WTC11 (cell line): ENCODE measurements at regions not wholly inside any gene's neighbourhood (a gene's known extent, or its start where the extent isn't known, plus 50 kb on each side); places are given as distances from the start of the nearest gene placed in this dataset.

ENCODE experiments used
- ATAC-seq: fragments of 200-7000 bp; cut with Tn5 transposase; 2 replicates; pipeline ENCODE4 v1.10.0; 2021; ENCODE audit warnings: mild to moderate bottlenecking, moderate library complexity
- CTCF ChIA-PET: fragments of 300-600 bp; sonication (Branson Sonifier 250); formaldehyde crosslinking; loops from one replicate; lab custom pipeline; 2021; ENCODE audit warnings: antibody characterized with exemption; lab: Charles Lee
- POLR2A ChIA-PET: fragments of 350-600 bp; sonication (Branson Sonifier 250); formaldehyde crosslinking; loops from one replicate; lab custom pipeline; 2021; ENCODE audit warnings: antibody characterized with exemption; lab: Charles Lee
- DNase-seq: peaks from one replicate; pipeline ENCODE4 v3.0.0; 2021; ENCODE audit warnings: low spot score
- H3K27ac Mint-ChIP-seq: 2 replicates; pipeline ENCODE4 v1.8.0; 2021; ENCODE audit warnings: mixed read lengths
- H3K27me3 Mint-ChIP-seq: 2 replicates; pipeline ENCODE4 v1.8.0; 2021; ENCODE audit warnings: low read depth, mild to moderate bottlenecking, moderate library complexity, mixed read lengths
- H3K36me3 Mint-ChIP-seq: 2 replicates; pipeline ENCODE4 v1.8.0; 2021; ENCODE audit warnings: mixed read lengths
- H3K4me1 Mint-ChIP-seq: 2 replicates; pipeline ENCODE4 v1.8.0; 2022; ENCODE audit warnings: mixed read lengths
- H3K4me3 Mint-ChIP-seq: 2 replicates; pipeline ENCODE4 v1.8.0; 2021; ENCODE audit warnings: mild to moderate bottlenecking, moderate library complexity, mixed read lengths
- H3K9me3 Mint-ChIP-seq: 2 replicates; pipeline ENCODE4 v1.8.0; 2021; ENCODE audit warnings: mixed read lengths
- CREM ChIP-seq: sonication (generic); formaldehyde crosslinking; IDR thresholded peaks from 2 replicates; pipeline ENCODE4 v1.8.1; 2022; ENCODE audit warnings: mild to moderate bottlenecking, missing genetic modification reagents, moderate library complexity
- E2F4 ChIP-seq: sonication (generic); formaldehyde crosslinking; IDR thresholded peaks from 2 replicates; pipeline ENCODE4 v1.8.1; 2022; ENCODE audit warnings: low read depth, mild to moderate bottlenecking, moderate library complexity, missing genetic modification reagents, borderline replicate concordance
- GRHL2 ChIP-seq: fragments of 250-450 bp; sonication (Bioruptor Pico); IDR thresholded peaks from 2 replicates; pipeline ENCODE4 v1.8.0; 2022; ENCODE audit warnings: mild to moderate bottlenecking, moderate library complexity; ENCODE audit not compliant: insufficient replicate concordance, severe bottlenecking
- HMGA2 ChIP-seq: fragments of 250-450 bp; sonication (Bioruptor Pico); IDR thresholded peaks from 2 replicates; pipeline ENCODE4 v1.4.0; 2021; ENCODE audit warnings: mild to moderate bottlenecking, moderate library complexity
- JAZF1 ChIP-seq: fragments of 250-450 bp; sonication (Bioruptor Pico); IDR thresholded peaks from 2 replicates; pipeline ENCODE4 v1.9.0; 2021; ENCODE audit warnings: moderate library complexity, mild to moderate bottlenecking, inconsistent platforms
- JUN ChIP-seq: sonication (generic); formaldehyde crosslinking; IDR thresholded peaks from 2 replicates; pipeline ENCODE4 v1.8.0; 2023; ENCODE audit warnings: mild to moderate bottlenecking, missing genetic modification reagents
- KAT7 ChIP-seq: sonication (generic); formaldehyde crosslinking; IDR thresholded peaks from 2 replicates; pipeline ENCODE4 v1.8.1; 2023; ENCODE audit warnings: missing genetic modification reagents, mild to moderate bottlenecking, borderline replicate concordance
- NFE2L1 ChIP-seq: sonication (generic); formaldehyde crosslinking; IDR thresholded peaks from 2 replicates; pipeline ENCODE4 v1.8.1; 2023; ENCODE audit warnings: missing genetic modification reagents
- NFYB ChIP-seq: sonication (generic); formaldehyde crosslinking; conservative IDR thresholded peaks from 2 replicates; pipeline ENCODE4 v1.8.0; 2022; ENCODE audit warnings: low read depth, missing genetic modification reagents
- PRRX2 ChIP-seq: fragments of 250-450 bp; sonication (Bioruptor Pico); IDR thresholded peaks from 2 replicates; pipeline ENCODE4 v1.8.0; 2021; ENCODE audit warnings: mild to moderate bottlenecking
- SMAD4 ChIP-seq: sonication (generic); formaldehyde crosslinking; IDR thresholded peaks from 2 replicates; pipeline ENCODE4 v1.8.0; 2022; ENCODE audit warnings: mild to moderate bottlenecking, missing genetic modification reagents
- ZNF232 ChIP-seq: sonication (generic); formaldehyde crosslinking; IDR thresholded peaks from 2 replicates; pipeline ENCODE4 v1.8.0; 2022; ENCODE audit warnings: mild to moderate bottlenecking, missing genetic modification reagents
- ZNF671 ChIP-seq: fragments of 250-450 bp; sonication (Bioruptor Pico); IDR thresholded peaks from 2 replicates; pipeline ENCODE4 v1.8.0; 2021; ENCODE audit warnings: mild to moderate bottlenecking
- TF ChIP-seq, protein P1 (sequence below): fragments of 250-450 bp; sonication (Bioruptor Pico); IDR thresholded peaks from 2 replicates; pipeline ENCODE4 v1.9.0; 2021; ENCODE audit warnings: mild to moderate bottlenecking
- TF ChIP-seq, protein P2 (sequence below): fragments of 250-450 bp; sonication (Bioruptor Pico); IDR thresholded peaks from 2 replicates; pipeline ENCODE4 v1.8.0; 2021; ENCODE audit warnings: mild to moderate bottlenecking
- TF ChIP-seq, protein P3 (sequence below): sonication (generic); formaldehyde crosslinking; IDR thresholded peaks from 2 replicates; pipeline ENCODE4 v1.8.1; 2022; ENCODE audit warnings: missing genetic modification reagents, borderline replicate concordance
- TF ChIP-seq, protein P4 (sequence below): sonication (generic); formaldehyde crosslinking; IDR thresholded peaks from 2 replicates; pipeline ENCODE4 v1.8.1; 2022; ENCODE audit warnings: low read depth, missing genetic modification reagents, borderline replicate concordance
- TF ChIP-seq, protein P5 (sequence below): sonication (generic); formaldehyde crosslinking; conservative IDR thresholded peaks from 2 replicates; pipeline ENCODE4 v1.8.1; 2022; ENCODE audit warnings: mild to moderate bottlenecking, missing genetic modification reagents
- TF ChIP-seq, protein P6 (sequence below): sonication (generic); formaldehyde crosslinking; IDR thresholded peaks from 2 replicates; pipeline ENCODE4 v1.8.0; 2022; ENCODE audit warnings: mild to moderate bottlenecking, missing genetic modification reagents
- TF ChIP-seq, protein P7 (sequence below): fragments of 250-450 bp; sonication (Bioruptor Pico); IDR thresholded peaks from 2 replicates; pipeline ENCODE4 v2.1.2; 2022; ENCODE audit warnings: mild to moderate bottlenecking, moderate library complexity
- TF ChIP-seq, protein P8 (sequence below): fragments of 250-450 bp; sonication (Bioruptor Pico); IDR thresholded peaks from 2 replicates; pipeline ENCODE4 v1.9.0; 2021; ENCODE audit warnings: mild to moderate bottlenecking

- Mint-ChIP-seq H3K27ac (no peak overlapping the region), H3K36me3 (peaks cover 3% of the 10 kb centered on the region), H3K9me3 (peaks cover 21% of the 10 kb centered on the region), H3K4me1 (no peaks in the 10 kb centered on the region), H3K4me3 (no peak overlapping the region), H3K27me3 (no peaks in the 10 kb centered on the region)
- ATAC-seq (no peak), DNase-seq (no peak)
- POLR2A ChIA-PET = no interaction called here
- no peak for TF ChIP-seq E2F4
- no peak for TF ChIP-seq ZNF232 (CRISPR knock-in tag)
- TF ChIP-seq, protein P1, sequence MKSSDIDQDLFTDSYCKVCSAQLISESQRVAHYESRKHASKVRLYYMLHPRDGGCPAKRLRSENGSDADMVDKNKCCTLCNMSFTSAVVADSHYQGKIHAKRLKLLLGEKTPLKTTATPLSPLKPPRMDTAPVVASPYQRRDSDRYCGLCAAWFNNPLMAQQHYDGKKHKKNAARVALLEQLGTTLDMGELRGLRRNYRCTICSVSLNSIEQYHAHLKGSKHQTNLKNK (CRISPR knock-in tag) = no peak
- TF ChIP-seq, protein P2, sequence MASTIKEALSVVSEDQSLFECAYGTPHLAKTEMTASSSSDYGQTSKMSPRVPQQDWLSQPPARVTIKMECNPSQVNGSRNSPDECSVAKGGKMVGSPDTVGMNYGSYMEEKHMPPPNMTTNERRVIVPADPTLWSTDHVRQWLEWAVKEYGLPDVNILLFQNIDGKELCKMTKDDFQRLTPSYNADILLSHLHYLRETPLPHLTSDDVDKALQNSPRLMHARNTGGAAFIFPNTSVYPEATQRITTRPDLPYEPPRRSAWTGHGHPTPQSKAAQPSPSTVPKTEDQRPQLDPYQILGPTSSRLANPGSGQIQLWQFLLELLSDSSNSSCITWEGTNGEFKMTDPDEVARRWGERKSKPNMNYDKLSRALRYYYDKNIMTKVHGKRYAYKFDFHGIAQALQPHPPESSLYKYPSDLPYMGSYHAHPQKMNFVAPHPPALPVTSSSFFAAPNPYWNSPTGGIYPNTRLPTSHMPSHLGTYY = no peak
- TF ChIP-seq ZNF671 (CRISPR knock-in tag) = no peak
- TF ChIP-seq JAZF1 = no peak
- TF ChIP-seq, protein P3, sequence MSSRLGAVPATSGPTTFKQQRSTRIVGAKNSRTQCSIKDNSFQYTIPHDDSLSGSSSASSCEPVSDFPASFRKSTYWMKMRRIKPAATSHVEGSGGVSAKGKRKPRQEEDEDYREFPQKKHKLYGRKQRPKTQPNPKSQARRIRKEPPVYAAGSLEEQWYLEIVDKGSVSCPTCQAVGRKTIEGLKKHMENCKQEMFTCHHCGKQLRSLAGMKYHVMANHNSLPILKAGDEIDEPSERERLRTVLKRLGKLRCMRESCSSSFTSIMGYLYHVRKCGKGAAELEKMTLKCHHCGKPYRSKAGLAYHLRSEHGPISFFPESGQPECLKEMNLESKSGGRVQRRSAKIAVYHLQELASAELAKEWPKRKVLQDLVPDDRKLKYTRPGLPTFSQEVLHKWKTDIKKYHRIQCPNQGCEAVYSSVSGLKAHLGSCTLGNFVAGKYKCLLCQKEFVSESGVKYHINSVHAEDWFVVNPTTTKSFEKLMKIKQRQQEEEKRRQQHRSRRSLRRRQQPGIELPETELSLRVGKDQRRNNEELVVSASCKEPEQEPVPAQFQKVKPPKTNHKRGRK (CRISPR knock-in tag) = no peak
- no peak for TF ChIP-seq CREM (CRISPR knock-in tag)
- no peak for TF ChIP-seq JUN
- TF ChIP-seq, protein P4, sequence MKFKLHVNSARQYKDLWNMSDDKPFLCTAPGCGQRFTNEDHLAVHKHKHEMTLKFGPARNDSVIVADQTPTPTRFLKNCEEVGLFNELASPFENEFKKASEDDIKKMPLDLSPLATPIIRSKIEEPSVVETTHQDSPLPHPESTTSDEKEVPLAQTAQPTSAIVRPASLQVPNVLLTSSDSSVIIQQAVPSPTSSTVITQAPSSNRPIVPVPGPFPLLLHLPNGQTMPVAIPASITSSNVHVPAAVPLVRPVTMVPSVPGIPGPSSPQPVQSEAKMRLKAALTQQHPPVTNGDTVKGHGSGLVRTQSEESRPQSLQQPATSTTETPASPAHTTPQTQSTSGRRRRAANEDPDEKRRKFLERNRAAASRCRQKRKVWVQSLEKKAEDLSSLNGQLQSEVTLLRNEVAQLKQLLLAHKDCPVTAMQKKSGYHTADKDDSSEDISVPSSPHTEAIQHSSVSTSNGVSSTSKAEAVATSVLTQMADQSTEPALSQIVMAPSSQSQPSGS (CRISPR knock-in tag) = no peak
- no peak for TF ChIP-seq NFYB
- TF ChIP-seq, protein P5, sequence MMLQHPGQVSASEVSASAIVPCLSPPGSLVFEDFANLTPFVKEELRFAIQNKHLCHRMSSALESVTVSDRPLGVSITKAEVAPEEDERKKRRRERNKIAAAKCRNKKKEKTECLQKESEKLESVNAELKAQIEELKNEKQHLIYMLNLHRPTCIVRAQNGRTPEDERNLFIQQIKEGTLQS (CRISPR knock-in tag) = no peak
- TF ChIP-seq PRRX2 (CRISPR knock-in tag) = no peak
- TF ChIP-seq KAT7 (CRISPR knock-in tag) = no peak
- CTCF ChIA-PET = interaction anchor here (1.1 kb wide), 1 partner anchor 9 kb away, joined by 4 read pairs; no protein-coding TSS in a partner anchor
These were observed 92.1 kb downstream of the ASB1 start for GRCh38 chr2:238518821-238519186.

GRCh38 chr2:238520359-238520886 is 93.7 kb downstream of the ASB1 start:
- Mint-ChIP-seq H3K4me1 (peaks cover 1% of the 10 kb centered on the region), H3K4me3 (no peak overlapping the region), H3K27me3 (no peaks in the 10 kb centered on the region), H3K27ac (no peak overlapping the region), H3K36me3 (peaks cover 3% of the 10 kb centered on the region), H3K9me3 (peaks cover 21% of the 10 kb centered on the region)
- DNase-seq = no peak
- POLR2A ChIA-PET = no interaction called here
- TF ChIP-seq GRHL2 (CRISPR knock-in tag) (no peak), NFE2L1 (CRISPR knock-in tag) (0 out of 2 replicates have a peak, but pooled peaks have one; percentile 25), HMGA2 (no peak), SMAD4 (no peak)
- TF ChIP-seq, protein P6, sequence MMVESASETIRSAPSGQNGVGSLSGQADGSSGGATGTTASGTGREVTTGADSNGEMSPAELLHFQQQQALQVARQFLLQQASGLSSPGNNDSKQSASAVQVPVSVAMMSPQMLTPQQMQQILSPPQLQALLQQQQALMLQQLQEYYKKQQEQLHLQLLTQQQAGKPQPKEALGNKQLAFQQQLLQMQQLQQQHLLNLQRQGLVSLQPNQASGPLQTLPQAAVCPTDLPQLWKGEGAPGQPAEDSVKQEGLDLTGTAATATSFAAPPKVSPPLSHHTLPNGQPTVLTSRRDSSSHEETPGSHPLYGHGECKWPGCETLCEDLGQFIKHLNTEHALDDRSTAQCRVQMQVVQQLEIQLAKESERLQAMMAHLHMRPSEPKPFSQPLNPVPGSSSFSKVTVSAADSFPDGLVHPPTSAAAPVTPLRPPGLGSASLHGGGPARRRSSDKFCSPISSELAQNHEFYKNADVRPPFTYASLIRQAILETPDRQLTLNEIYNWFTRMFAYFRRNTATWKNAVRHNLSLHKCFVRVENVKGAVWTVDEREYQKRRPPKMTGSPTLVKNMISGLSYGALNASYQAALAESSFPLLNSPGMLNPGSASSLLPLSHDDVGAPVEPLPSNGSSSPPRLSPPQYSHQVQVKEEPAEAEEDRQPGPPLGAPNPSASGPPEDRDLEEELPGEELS (CRISPR knock-in tag) = no peak
- TF ChIP-seq, protein P7, sequence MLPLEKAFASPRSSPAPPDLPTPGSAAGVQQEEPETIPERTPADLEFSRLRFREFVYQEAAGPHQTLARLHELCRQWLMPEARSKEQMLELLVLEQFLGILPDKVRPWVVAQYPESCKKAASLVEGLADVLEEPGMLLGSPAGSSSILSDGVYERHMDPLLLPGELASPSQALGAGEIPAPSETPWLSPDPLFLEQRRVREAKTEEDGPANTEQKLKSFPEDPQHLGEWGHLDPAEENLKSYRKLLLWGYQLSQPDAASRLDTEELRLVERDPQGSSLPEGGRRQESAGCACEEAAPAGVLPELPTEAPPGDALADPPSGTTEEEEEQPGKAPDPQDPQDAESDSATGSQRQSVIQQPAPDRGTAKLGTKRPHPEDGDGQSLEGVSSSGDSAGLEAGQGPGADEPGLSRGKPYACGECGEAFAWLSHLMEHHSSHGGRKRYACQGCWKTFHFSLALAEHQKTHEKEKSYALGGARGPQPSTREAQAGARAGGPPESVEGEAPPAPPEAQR (CRISPR knock-in tag) = no peak
- TF ChIP-seq, protein P8, sequence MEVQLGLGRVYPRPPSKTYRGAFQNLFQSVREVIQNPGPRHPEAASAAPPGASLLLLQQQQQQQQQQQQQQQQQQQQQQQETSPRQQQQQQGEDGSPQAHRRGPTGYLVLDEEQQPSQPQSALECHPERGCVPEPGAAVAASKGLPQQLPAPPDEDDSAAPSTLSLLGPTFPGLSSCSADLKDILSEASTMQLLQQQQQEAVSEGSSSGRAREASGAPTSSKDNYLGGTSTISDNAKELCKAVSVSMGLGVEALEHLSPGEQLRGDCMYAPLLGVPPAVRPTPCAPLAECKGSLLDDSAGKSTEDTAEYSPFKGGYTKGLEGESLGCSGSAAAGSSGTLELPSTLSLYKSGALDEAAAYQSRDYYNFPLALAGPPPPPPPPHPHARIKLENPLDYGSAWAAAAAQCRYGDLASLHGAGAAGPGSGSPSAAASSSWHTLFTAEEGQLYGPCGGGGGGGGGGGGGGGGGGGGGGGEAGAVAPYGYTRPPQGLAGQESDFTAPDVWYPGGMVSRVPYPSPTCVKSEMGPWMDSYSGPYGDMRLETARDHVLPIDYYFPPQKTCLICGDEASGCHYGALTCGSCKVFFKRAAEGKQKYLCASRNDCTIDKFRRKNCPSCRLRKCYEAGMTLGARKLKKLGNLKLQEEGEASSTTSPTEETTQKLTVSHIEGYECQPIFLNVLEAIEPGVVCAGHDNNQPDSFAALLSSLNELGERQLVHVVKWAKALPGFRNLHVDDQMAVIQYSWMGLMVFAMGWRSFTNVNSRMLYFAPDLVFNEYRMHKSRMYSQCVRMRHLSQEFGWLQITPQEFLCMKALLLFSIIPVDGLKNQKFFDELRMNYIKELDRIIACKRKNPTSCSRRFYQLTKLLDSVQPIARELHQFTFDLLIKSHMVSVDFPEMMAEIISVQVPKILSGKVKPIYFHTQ = no peak
- TF ChIP-seq, protein P2 = no peak
- CTCF ChIA-PET = no interaction called here
- ATAC-seq = no peak
